Urinary bladder (tissue), 3 donors: ENCODE measurements at regions not wholly inside any gene's neighbourhood (a gene's known extent, or its start where the extent isn't known, plus 50 kb on each side); places are given as distances from the start of the nearest gene placed in this dataset.
"Not testable (repeated sequence)": the region's sequence is repeated elsewhere in the genome, so short reads cannot be mapped to it uniquely, and the experiment has no call there.

ENCODE experiments used
- DNase-seq: peaks from one replicate; pipeline ENCODE4 v3.0.0-alpha.2; 2015; ENCODE audit errors: extremely low spot score
- H3K27ac ChIP-seq: one replicate; pipeline ENCODE4 v1.5.1; 2013; ENCODE audit warnings: low read depth, mild to moderate bottlenecking, moderate library complexity
- H3K36me3 ChIP-seq: one replicate; pipeline ENCODE4 v1.6.1; 2013; ENCODE audit warnings: mild to moderate bottlenecking, moderate library complexity; ENCODE audit not compliant: insufficient read depth
- H3K4me1 ChIP-seq: one replicate; pipeline ENCODE4 v1.6.1; 2013; ENCODE audit warnings: mild to moderate bottlenecking, moderate library complexity; ENCODE audit not compliant: insufficient read depth
- H3K4me3 ChIP-seq: one replicate; pipeline ENCODE4 v1.5.1; 2013; ENCODE audit warnings: low read depth, low read length
- WGBS: extraction: QIAGEN DNeasy Blood & Tissue Kit; methylation state at CpG from one replicate; pipeline ENCODE4 v1.1.7; 2013; 5-methylcytosine and 5-hydroxymethylcytosine counted together
- donor health status: healthy with polysubstance abuse.
- donor health status: healthy.

DNA sequence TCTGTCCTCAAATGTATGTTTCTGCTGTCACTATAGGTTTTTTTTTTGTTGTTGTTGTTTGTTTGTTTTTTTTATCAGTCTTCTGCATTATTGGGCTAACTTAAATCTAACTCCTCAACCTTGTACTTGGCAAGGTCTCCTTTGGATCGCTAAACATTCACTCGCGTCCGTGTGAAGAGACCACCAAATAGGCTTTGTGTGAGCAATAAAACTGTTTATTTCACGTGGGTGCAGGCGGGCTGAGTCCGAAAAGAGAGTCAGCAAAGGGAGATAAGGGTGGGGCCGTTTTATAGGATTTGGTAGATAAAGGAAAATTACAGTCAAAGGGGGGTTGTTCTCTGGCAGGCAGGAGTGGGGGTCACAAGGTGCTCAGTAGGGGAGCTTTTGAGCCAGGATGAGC, 845.6 kb upstream of the ANO3 start:
- DNase-seq, H3K4me1 ChIP-seq, H3K36me3 ChIP-seq, H3K27ac ChIP-seq, H3K4me3 ChIP-seq: not testable (repeated sequence)
- 61% methylated on average over 8 of the region's 8 CpGs for WGBS

DNA sequence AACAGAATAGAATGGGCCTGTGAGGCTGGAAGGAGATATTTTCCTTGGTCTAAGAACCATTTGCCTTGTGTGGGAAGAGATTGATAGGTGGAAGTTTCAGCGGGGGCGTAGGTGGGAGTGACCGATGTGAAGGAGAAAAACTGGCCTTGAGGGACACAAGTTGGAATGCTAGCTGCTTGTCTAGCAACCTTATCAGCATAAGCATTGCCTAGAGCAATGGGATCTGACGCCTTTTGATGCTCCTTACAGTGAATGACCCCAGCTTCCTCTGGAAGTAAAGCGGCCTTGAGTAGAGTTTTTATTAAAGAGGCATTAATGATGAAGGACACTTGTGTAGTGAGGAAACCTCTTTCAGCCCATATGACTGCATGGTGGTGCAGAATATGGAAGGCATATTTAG, 843.8 kb upstream of the ANO3 start:
- H3K36me3 ChIP-seq, H3K4me3 ChIP-seq, DNase-seq, H3K27ac ChIP-seq, H3K4me1 ChIP-seq: not testable (repeated sequence)
- WGBS: 83% methylated on average over 5 of the region's 5 CpGs

DNA sequence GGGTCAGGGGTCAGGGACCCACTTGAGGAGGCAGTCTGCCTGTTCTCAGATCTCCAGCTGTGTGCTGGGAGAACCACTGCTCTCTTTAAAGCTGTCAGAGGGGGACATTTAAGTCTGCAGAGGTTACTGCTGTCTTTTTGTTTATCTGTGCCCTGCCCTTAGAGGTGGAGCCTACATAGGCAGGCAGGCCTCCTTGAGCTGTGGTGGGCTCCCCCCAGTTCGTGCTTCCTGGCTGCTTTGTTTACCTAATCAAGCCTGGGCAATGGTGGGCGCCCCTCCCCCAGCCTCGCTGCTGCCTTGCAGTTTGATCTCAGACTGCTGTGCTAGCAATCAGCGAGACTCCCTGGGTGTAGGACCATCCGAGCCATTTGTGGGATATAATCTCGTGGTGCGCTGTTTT, 830.5 kb upstream of the ANO3 start:
- H3K4me3 ChIP-seq, DNase-seq, H3K27ac ChIP-seq, H3K4me1 ChIP-seq, H3K36me3 ChIP-seq: not testable (repeated sequence)
- 68% methylated on average over 7 of the region's 7 CpGs for WGBS

DNA sequence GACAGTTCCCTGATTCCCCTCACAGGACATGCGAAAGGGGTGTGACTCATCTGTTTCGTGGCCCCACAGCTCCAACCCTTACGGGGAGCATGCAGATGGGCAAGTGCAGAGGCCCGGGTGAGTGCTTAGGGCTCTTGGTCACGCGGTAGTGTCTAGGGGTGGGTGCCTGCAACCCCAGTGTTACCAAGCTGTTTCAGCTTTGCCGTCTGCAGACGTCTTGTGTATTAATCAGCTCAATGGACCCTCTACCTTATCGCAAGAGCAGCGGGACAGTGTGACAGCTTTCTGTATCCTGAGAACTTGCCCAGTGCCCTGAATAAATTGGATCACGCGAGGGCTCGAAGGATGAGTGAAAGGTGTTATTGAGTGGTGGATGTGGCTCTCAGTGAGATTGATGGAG, 816.4 kb upstream of the ANO3 start:
- no peak for DNase-seq
- H3K4me3 ChIP-seq: no peak overlapping the region
- 94% methylated on average over 13 of the region's 13 CpGs for WGBS
- H3K4me1 ChIP-seq: no peaks in the 10 kb centered on the region
- no peaks in the 10 kb centered on the region for H3K36me3 ChIP-seq
- no peak overlapping the region for H3K27ac ChIP-seq

DNA sequence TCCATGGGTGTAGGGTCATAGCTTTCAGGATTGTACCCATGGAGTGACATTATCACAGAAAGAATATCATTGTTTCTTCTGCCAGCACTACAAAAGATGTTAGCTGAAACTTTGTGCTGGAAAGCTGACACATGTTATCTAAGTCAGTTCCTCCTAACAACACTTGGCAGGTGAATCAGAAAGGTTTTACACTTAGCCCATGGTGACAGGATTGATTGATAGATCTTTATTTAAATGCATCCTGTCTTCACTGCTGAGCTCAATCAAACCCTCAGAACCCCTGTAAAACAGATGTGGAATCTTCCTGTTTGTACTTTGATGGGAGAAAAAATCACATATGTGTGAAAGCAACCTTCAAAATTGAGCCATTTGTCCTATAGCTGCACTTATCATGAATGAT, 811.5 kb upstream of the ANO3 start:
- no peak overlapping the region for H3K4me3 ChIP-seq

DNA sequence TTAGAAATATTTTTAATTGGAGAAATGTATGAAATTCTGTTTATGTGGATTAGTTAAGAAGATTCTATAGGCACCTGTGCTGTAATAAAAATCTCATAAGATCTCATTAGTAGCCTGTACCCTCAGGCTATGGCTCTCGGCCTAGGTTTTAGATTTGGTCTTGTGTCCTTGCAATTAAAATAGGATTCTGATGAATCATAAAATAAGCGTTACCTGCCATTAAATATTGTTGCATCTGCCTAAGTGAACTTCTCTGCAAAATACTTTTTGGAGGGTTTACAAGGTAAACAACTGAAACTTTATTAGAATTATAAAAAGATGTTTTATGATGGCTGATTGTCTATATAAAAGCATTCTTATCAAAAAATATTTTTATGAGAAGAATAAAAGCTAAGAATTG, 804.1 kb upstream of the ANO3 start:
- Histone ChIP-seq H3K4me1 (no peaks in the 10 kb centered on the region), H3K27ac (no peak overlapping the region), H3K36me3 (no peaks in the 10 kb centered on the region), H3K4me3 (no peak overlapping the region)
- DNase-seq: no peak
- 67% methylated on average over 2 of the region's 2 CpGs for WGBS

More for the DNA sequence above, 811.5 kb upstream of the ANO3 start:
- H3K27ac ChIP-seq: no peak overlapping the region
- no peaks in the 10 kb centered on the region for H3K4me1 ChIP-seq
- DNase-seq: no peak
- H3K36me3 ChIP-seq: no peaks in the 10 kb centered on the region

DNA sequence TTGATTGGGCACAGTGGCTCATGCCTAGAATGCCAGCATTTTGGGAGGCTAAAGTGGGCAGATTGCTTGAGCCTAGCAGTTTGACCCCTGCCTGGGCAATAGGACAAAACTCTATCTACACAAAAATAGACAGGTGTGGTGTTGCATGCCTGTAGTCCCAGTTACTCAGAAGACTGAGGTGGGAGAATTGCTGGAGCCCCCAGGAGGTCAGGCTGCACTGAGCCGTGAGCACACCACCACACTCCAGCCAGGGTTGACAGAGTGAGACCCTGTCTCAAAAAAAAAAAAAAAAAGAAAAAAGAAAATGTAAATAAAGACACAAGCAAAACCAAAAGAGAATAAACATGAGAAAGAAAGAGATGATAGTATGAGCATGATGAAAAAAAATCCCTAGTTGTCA, 802.4 kb upstream of the ANO3 start:
- H3K4me3 ChIP-seq: no peak overlapping the region
- DNase-seq: no peak
- 0% methylated on average over 1 of the region's 1 CpG for WGBS
- no peak overlapping the region for H3K27ac ChIP-seq
- H3K4me1 ChIP-seq: no peaks in the 10 kb centered on the region
- H3K36me3 ChIP-seq: no peaks in the 10 kb centered on the region

DNA sequence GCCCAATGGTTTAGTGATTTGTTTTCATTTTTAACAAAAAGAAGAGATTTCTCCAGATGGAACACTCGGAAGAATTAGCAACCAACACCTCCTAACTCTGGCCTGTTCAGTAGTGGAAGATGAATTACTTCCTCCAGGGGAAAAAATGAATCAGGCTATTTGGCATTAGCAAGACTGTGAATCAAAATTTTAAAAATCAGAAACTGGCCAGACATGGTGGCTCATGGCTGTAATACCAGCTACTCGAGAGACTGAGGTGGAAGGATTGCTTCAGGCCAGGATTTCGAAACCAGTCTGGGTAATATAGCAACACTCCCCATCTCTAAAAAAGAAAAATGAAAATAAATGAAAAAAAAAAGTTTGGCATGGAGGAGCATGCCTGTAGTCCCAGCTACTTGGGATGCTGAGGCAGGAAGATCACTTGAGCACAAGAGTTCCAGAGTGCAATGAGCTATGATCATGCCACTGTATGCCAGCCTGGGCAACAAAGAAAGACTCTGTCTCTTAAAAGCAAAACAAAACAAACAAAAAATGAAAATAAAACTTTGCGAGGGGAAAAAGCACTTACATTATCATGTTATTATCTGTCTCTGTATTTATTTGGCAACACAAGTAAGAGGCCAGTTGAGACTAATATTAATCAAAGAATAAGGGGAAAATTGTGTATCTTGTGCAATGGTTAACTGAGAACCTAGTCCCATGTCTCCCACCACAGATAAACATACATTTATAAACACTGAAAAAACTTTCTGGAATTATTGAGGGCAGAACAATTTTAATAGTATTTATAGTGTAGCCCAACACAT, 796.3 kb upstream of the ANO3 start:
- no peak overlapping the region for H3K4me3 ChIP-seq
- 65% methylated on average over 4 of the region's 4 CpGs for WGBS
- no peak overlapping the region for H3K27ac ChIP-seq
- DNase-seq: no peak
- H3K36me3 ChIP-seq: no peaks in the 10 kb centered on the region
- H3K4me1 ChIP-seq: no peaks in the 10 kb centered on the region

DNA sequence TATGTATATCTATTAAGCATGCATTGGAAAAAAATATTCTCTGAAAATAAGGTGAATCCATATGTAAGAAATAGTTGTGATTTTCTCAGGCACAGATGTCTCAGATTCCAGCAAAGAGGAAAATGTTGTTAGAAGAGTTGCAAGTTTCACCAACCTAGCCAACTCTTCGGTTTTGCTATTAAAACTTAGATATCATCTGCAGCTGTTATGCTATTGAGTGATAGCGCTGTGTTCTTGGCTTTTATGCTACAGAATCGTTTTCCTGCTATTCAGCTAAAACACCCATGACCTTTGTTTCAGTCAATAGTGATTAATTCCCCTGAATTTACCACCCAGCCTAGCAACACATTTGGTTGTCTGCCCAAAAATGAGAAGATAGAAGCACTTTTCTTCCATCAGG, 795.6 kb upstream of the ANO3 start:
- DNase-seq: peak; percentile 1
- H3K4me1 ChIP-seq: no peaks in the 10 kb centered on the region
- WGBS: 39% methylated on average over 3 of the region's 3 CpGs

DNA sequence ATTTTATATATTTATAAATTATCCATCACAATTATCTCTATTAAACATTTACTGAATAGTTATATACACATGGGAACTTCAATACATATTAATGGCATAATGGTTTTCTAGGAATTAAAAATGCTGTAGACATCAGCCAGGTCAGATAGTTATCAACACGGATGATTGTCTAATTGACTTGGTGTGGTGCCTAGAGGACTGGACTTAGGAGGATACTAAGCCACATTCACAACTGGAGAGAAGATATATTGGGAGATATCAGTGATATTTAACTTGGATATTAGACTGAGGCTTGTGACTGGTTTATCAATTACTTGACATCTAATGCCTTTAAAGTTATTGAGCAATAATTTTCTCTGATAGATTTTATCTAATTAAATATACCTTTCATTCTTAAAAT, 794.5 kb upstream of the ANO3 start:
- H3K27ac ChIP-seq: no peak overlapping the region
- 83% methylated on average over 1 of the region's 1 CpG for WGBS
- no peaks in the 10 kb centered on the region for H3K36me3 ChIP-seq
- no peak for DNase-seq
- no peak overlapping the region for H3K4me3 ChIP-seq
- H3K4me1 ChIP-seq: no peaks in the 10 kb centered on the region

More for the DNA sequence above, 795.6 kb upstream of the ANO3 start:
- no peaks in the 10 kb centered on the region for H3K36me3 ChIP-seq
- H3K27ac ChIP-seq: no peak overlapping the region
- H3K4me3 ChIP-seq: no peak overlapping the region

DNA sequence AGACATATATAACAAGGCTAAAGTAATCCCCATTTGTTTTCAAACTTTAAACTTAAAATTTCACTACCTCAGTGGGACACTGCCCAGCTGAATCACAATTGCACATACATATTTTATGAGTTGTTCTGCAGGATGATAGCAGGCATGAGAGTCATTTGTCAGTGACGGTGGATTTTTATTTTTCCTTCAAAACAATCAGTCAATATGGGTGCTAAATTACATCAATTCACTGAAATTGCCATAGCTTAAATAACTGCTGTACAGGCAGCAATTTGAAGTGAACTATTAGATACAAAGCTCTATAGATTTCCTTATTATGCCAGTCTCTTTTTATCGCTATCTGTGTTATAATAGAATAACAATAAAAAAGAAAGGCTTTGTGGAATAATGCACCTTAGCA, 784.6 kb upstream of the ANO3 start:
- H3K4me1 ChIP-seq: no peaks in the 10 kb centered on the region
- no peak overlapping the region for H3K27ac ChIP-seq
- no peak overlapping the region for H3K4me3 ChIP-seq
- WGBS: 72% methylated on average over 2 of the region's 2 CpGs
- no peaks in the 10 kb centered on the region for H3K36me3 ChIP-seq
- DNase-seq: no peak

DNA sequence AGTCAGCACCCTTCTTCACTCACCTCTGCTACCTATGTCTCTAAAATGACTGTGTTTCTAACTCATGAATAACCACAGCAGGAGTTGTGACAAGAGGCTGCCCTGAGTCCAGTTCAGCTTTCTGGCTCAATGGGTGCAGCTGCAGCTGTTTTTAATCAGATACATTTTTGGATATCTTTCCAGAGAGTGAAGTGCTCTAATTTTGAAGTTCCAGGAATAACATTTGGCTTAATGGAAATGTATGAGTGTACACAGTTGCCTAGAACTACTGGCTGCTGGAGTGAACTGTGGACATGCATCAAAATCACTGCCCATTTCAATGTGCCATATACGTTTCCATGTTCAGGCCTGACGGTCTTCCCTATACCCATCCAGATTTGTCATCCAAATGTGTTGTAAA, 769.5 kb upstream of the ANO3 start:
- Histone ChIP-seq H3K4me3 (no peak overlapping the region), H3K27ac (no peak overlapping the region), H3K36me3 (no peaks in the 10 kb centered on the region), H3K4me1 (no peaks in the 10 kb centered on the region)
- 44% methylated on average over 2 of the region's 2 CpGs for WGBS
- DNase-seq: peak; percentile 1

DNA sequence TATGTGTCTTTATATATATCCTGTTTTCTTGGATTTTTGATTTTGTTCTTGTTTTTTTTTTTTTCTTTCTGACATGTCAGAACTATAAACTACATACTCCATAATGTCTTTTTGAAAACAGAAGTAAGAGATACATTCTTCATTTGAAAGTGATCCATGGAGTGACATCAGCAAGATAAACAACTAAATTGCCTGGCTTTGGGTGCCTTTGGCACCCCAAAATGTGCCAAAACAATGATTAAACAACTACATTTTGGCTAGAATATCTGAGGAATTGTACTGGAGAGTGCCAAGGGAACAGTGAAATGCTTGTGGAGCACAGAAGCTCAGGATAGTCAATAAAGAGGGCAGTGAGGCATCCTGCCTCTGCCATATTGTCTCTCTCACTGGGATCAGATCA, 766.1 kb upstream of the ANO3 start:
- H3K36me3 ChIP-seq: no peaks in the 10 kb centered on the region
- no peaks in the 10 kb centered on the region for H3K4me1 ChIP-seq
- H3K4me3 ChIP-seq: no peak overlapping the region
- DNase-seq: no peak
- no peak overlapping the region for H3K27ac ChIP-seq

DNA sequence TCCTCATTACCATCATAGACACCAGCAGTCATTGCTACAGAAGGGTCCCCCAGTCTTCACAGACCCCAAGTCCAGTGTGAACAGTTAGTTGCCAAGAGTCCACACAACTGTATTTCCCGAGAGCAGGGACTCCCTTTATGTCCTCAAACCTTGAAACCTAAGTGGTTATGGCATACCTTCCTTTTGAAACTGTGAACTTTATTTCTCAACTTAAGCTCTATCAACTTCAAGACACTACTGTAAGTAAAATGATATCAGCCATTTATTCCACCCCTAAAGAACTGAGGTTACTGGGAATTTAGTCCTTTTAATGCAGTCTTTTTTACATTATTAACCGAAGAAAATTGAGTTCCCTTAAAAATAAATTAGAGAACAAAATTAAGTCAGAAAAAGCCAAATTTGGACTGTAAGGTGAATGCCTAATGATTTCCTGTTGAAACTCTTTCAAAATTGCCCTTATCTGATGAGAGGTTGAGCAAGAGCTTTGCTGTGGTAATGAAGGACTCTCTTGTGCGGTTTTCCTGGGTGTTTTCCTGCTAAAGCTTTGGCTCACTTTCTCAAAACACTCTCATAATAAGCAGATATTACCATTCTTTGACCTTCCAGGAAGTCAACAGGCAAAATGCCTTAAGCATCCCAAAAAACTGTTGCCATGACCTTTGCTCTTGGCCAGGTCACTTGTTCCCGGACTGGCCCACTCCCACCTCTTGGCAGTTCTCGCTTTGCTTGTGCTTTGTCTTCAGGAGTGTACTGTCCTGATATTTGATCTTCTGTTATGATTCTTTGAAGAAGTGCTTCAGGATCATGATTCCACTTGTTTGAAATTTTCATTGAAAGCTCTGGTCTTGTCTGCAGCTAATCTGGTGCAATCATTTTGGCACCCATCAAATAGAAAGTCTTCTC, 765.4 kb upstream of the ANO3 start:
- DNase-seq: no peak
- 79% methylated on average over 5 of the region's 5 CpGs for WGBS
- H3K27ac ChIP-seq: no peak overlapping the region
- H3K4me1 ChIP-seq: no peaks in the 10 kb centered on the region
- H3K36me3 ChIP-seq: no peaks in the 10 kb centered on the region
- no peak overlapping the region for H3K4me3 ChIP-seq
